Memory B cell (primary cell): ENCODE measurements at regions not wholly inside any gene's neighbourhood (a gene's known extent, or its start where the extent isn't known, plus 50 kb on each side); places are given as distances from the start of the nearest gene placed in this dataset.
"Not testable (repeated sequence)": the region's sequence is repeated elsewhere in the genome, so short reads cannot be mapped to it uniquely, and the experiment has no call there.

ENCODE experiments used
- ATAC-seq: fragments of 150-1000 bp; cut with Tn5 transposase; 2 replicates; pipeline ENCODE4 v1.10.0; 2021; ENCODE audit warnings: low read depth, mild to moderate bottlenecking, moderate library complexity
- DNase-seq, 2 donors: peaks; one replicate each; pipeline ENCODE4 v3.0.0; 2022; ENCODE audit warnings: low spot score in 2 of 2
- H3K27ac Mint-ChIP-seq: one replicate; pipeline ENCODE4 v1.8.0; 2022; ENCODE audit warnings: mild to moderate bottlenecking, moderate library complexity, mixed read lengths
- H3K27me3 Mint-ChIP-seq: one replicate; pipeline ENCODE4 v1.8.0; 2022; ENCODE audit warnings: mixed read lengths
- H3K36me3 Mint-ChIP-seq: one replicate; pipeline ENCODE4 v1.8.0; 2022; ENCODE audit warnings: mild to moderate bottlenecking, mixed read lengths
- H3K4me1 Mint-ChIP-seq: one replicate; pipeline ENCODE4 v1.8.0; 2022; ENCODE audit warnings: mixed read lengths
- H3K4me3 Mint-ChIP-seq: one replicate; pipeline ENCODE4 v1.8.0; 2022; ENCODE audit warnings: mild to moderate bottlenecking, moderate library complexity, mixed read lengths
- H3K9me3 Mint-ChIP-seq: one replicate; pipeline ENCODE4 v1.8.0; 2022; ENCODE audit warnings: mixed read lengths

DNA sequence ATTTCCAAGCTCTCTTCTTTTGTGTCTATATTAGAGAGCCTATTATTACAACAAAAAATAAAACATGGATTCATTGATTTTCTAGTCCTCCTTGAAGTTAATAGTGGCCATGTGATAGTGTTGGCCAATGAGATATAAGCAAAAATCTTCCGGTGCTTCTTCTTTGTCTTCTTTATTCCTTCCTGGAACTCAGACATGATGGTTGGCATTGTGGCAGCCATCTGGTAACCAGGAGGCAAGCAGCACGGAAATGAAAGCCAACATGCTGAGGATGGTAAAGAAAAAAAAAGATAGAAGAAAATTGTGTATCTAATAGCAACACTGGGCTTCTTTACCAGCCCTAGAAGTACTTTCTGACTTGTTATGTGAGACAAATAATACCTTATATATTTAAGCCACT, 50.8 kb upstream of the SEL1L start:
- H3K27me3 Mint-ChIP-seq, result peaks cover 5% of the 10 kb centered on the region
- ATAC-seq, result no peak
- peaks cover 3% of the 10 kb centered on the region for H3K36me3 Mint-ChIP-seq
- H3K27ac Mint-ChIP-seq, result no peak overlapping the region
- H3K4me1 Mint-ChIP-seq, result no peaks in the 10 kb centered on the region
- peaks cover 7% of the 10 kb centered on the region for H3K9me3 Mint-ChIP-seq
- no peak overlapping the region for H3K4me3 Mint-ChIP-seq
- no peak for DNase-seq

DNA sequence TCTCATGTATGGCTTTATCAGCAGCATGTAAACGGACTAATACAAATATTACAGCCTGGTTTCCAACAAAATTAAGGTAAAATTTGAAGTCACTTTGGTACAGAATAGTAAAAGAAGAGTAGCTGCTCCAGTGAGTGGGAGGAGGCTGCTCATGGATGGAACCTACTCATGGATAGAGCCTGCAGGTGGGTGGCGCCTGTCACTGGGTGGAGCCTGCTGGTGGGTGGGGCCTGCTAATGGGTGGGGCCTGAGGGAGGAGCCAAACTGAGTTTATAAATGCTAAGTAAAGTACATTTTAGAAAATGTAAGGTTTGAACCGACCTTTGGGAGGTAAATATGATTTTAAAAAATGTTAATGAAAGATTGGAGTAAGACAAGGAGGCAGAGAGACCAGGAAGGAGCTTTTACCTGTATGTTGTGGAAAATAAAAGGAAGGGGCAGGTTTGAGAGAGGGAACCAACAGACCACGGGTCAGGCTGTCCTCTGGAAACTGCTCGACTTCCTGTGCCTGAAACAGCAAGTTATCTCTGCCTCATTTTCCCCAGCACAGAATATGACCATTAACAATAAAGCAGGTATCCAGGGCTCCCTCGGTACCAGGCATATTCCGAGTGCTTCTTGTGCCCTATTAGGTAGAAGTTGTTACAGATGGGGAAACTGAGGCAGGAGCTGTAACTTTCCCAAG, 55.9 kb upstream of the SEL1L start:
- H3K27me3 Mint-ChIP-seq, result peaks cover 5% of the 10 kb centered on the region
- ATAC-seq, result no peak
- no peak overlapping the region for H3K4me3 Mint-ChIP-seq

DNA sequence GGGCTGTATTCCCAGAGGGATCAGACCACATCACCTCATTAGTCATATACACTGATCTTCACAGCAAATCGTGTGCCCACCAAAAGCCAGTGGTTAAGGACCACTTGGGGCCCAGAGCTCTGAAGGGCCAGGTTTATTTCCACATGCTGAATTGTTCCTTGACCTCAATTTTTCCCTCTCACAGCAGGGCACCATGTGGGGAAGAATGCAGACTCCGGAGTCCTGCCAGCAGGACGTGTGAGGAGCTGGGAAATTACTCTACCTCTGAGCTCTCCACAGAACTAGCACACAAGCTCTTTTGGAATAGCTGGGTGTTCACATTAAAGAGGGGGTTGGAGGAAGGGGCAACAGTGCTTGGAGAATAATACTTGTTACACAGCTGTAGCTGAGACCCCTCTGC, 57.6 kb upstream of the SEL1L start:
- ATAC-seq (no peak), DNase-seq (no peak)
- H3K36me3 Mint-ChIP-seq, result no peaks in the 10 kb centered on the region
- H3K27ac Mint-ChIP-seq, result no peak overlapping the region
- peaks cover 5% of the 10 kb centered on the region for H3K27me3 Mint-ChIP-seq
- no peaks in the 10 kb centered on the region for H3K4me1 Mint-ChIP-seq
- no peaks in the 10 kb centered on the region for H3K9me3 Mint-ChIP-seq
- no peak overlapping the region for H3K4me3 Mint-ChIP-seq

More for the DNA sequence above, 55.9 kb upstream of the SEL1L start:
- no peak for DNase-seq
- no peaks in the 10 kb centered on the region for H3K9me3 Mint-ChIP-seq
- no peaks in the 10 kb centered on the region for H3K4me1 Mint-ChIP-seq
- no peaks in the 10 kb centered on the region for H3K36me3 Mint-ChIP-seq
- H3K27ac Mint-ChIP-seq, result no peak overlapping the region

DNA sequence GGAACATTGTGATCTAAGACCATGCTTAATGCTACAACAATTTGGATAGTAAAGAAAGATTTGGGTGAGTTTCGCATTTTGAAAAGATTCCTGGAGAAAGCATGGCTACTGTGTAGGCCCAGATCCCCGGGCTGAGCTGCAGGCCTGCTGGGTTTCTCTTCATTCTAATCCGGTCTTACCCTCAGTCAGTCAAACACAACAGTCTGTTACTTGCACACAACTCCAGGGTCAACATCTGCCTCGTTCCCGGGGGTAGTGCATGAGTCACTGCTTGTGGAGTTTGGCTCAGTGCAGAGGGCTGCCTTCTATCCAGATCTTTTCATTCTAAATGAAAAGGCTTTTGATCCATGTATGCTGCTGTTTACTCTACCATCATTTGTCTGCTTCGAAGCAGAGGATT, 60.4 kb upstream of the SEL1L start:
- DNase-seq (no peak), ATAC-seq (no peak)
- Mint-ChIP-seq H3K36me3 (no peaks in the 10 kb centered on the region), H3K4me3 (no peak overlapping the region), H3K9me3 (no peaks in the 10 kb centered on the region), H3K27me3 (peaks cover 5% of the 10 kb centered on the region), H3K4me1 (no peaks in the 10 kb centered on the region), H3K27ac (no peak overlapping the region)

DNA sequence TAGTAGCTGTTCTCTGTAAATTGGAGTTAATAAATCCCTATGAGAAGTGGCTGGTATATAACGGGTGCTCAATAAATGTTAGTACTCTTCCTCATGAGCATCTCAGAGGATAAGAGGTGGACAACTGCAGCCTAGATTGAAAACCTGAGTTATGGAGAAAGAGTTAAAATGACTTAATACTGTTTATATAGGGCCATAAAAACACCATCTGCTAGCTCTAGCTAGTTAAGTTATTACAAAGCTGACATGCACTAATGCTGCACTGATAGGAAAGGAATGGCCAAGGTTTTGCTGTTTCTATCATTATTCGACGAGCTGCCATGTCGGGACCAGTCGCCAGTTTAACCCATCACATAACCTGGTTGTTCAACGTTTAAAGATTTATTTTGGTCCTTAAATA, 72.0 kb upstream of the SEL1L start:
- H3K4me3 Mint-ChIP-seq, result no peak overlapping the region
- ATAC-seq (no peak), DNase-seq (no peak)
- H3K4me1 Mint-ChIP-seq, result no peaks in the 10 kb centered on the region
- H3K36me3 Mint-ChIP-seq, result no peaks in the 10 kb centered on the region
- H3K27me3 Mint-ChIP-seq, result peaks cover 6% of the 10 kb centered on the region
- H3K9me3 Mint-ChIP-seq, result no peaks in the 10 kb centered on the region
- H3K27ac Mint-ChIP-seq, result no peak overlapping the region

DNA sequence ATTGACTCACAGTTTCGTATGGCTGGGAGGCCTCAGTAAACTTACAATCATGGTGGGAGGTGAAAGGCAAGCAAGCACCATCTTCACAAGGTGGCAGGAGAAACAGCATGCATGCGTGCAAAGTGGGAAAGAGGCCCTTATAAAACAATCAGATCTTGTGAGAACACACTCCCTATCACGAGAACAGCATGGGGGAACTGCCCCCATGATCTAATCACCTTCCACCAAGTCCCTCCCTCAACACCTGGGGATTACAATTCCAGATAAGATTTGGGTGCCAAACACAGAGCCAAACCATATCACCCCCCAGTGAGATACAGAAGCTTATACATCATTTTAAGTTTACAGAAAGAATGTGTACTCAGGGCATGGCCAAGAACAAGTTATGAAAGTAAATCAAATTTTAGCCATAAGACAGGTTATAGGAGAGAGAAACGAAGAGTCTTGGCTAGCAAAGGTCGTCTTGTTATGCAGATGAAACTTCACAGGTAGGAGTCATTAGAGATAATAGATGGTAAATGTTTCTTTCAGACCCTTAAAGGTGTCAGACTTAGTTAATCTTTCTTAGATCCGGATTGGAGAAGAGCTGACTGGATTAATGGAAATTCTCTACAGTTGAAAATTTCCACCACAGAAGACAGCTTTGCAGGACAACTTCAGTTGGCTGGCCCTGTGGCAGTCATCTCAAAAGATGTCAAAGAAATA, 79.8 kb upstream of the SEL1L start:
- Mint-ChIP-seq H3K9me3 (peaks cover 4% of the 10 kb centered on the region), H3K27ac (no peak overlapping the region), H3K4me1 (no peaks in the 10 kb centered on the region), H3K4me3 (no peak overlapping the region), H3K27me3 (peaks cover 10% of the 10 kb centered on the region), H3K36me3 (no peaks in the 10 kb centered on the region)
- no peak for ATAC-seq
- no peak for DNase-seq

DNA sequence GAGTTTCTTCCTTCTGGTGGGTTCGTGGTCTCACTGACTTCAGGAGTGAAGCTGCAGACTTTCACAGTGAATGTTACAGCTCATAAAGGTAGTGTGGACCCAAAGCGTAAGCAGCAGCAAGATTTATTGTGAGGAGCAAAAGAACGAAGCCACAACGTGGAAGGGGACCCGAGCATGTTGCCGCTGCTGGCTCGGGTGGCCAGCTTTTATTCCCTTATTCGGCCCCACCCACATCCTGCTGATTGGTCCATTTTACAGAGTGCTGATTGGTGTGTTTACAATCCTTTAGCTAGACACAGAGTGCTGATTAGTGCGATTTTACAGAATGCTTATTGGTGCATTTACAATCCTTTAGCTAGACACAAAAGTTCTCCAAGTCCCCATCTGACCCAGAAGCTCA, 80.6 kb upstream of the SEL1L start:
- H3K9me3 Mint-ChIP-seq, H3K4me3 Mint-ChIP-seq, H3K27ac Mint-ChIP-seq, H3K27me3 Mint-ChIP-seq, H3K4me1 Mint-ChIP-seq, DNase-seq, ATAC-seq, H3K36me3 Mint-ChIP-seq: not testable (repeated sequence)

DNA sequence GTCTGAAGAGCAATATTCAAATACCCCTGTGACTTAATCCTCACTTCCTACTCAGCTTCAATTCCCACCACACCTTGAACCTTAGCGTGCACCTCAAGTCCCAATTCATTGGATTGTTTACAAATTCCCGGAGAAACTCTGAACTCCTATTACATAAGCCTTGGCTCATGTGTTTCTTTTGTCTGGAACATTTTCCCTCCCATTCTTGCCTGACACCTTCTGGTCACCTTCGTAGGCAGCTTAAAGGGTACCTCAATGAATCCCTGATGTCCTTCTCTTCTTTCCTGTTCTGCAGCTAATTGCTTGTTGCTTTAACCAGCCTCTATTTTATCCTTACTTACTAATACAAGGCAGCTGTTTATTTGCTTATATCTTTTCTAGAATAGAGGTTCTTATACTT, 85.0 kb upstream of the SEL1L start:
- no peak overlapping the region for H3K27ac Mint-ChIP-seq
- H3K27me3 Mint-ChIP-seq, result peaks cover 6% of the 10 kb centered on the region
- H3K4me3 Mint-ChIP-seq, result no peak overlapping the region
- DNase-seq (no peak), ATAC-seq (no peak)
- peaks cover 4% of the 10 kb centered on the region for H3K9me3 Mint-ChIP-seq
- no peaks in the 10 kb centered on the region for H3K36me3 Mint-ChIP-seq
- no peaks in the 10 kb centered on the region for H3K4me1 Mint-ChIP-seq

DNA sequence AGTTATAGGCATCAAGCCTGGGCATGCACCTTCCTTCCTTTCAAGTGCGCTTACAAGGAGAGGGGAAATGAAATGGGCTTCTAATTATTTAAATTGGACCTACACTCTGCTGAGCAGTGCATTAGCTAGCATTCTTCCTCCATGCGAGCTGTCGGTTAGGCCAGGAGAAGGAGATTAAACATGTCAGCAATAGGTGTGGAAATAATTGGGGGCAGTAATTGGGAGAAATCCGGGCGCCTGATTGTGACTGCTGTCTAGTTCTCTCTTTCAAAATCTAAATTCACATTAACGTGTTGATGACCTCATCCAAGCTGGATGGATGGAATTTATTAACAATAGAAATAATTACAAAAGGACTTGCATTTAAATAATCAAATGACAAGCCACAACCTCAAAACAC, 86.2 kb upstream of the SEL1L start:
- Mint-ChIP-seq H3K27me3 (peaks cover 6% of the 10 kb centered on the region), H3K4me1 (no peaks in the 10 kb centered on the region), H3K36me3 (no peaks in the 10 kb centered on the region), H3K9me3 (peaks cover 4% of the 10 kb centered on the region), H3K4me3 (no peak overlapping the region), H3K27ac (no peak overlapping the region)
- ATAC-seq (no peak), DNase-seq (no peak)

DNA sequence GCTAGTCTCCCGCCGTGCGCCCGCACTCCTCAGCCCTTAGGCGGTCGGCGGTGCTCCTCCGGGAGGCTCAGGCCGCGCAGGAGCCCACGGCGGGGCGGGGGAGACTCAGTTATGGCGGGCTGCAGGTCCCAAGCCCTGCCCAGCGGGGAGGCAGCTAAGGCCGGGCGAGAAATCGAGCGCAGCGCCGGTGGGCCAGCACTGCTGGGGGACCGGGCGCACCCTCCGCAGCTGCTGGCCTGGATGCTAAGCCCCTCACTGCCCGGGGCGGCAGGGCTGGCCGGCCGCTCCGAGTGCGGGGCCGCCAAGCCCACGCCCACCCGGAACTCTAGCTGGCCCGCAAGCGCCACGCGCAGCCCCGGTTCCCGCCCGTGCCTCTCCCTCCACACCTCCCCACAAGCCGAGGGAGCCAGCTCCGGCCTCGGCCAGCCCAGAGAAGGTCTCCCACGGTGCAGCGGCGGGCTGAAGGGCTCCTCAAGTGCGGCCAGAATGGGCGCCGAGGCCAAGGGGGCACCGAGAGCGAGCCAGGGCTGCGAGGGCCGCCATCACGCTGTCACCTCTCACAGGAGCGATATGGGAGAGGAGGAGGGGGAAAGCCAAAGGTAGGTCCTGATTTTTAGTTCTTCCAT, 90.2 kb upstream of the SEL1L start:
- H3K4me3 Mint-ChIP-seq, result not testable (repeated sequence)

DNA sequence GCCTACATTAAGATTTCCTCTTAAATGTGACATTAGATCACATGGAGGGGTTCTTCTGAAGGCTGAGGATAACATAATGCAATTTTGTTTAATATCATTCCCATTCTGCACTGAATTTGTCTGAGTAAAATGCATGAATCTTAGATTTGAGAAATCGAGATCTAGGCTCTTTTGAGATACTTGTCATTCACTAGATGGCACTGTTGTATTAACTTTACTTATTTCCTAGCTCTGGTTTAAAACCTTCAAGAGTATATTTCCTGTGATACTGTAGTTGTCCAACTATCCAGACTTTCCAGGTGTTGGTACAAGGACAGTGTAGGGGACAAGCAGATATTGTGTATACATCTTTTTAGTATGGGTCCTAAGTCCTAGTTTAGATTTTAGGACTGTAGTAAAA, 91.7 kb upstream of the SEL1L start:
- no peak overlapping the region for H3K27ac Mint-ChIP-seq

More for the DNA sequence above, 90.2 kb upstream of the SEL1L start:
- H3K27me3 Mint-ChIP-seq, H3K27ac Mint-ChIP-seq, ATAC-seq, H3K36me3 Mint-ChIP-seq, H3K9me3 Mint-ChIP-seq, DNase-seq, H3K4me1 Mint-ChIP-seq: not testable (repeated sequence)

DNA sequence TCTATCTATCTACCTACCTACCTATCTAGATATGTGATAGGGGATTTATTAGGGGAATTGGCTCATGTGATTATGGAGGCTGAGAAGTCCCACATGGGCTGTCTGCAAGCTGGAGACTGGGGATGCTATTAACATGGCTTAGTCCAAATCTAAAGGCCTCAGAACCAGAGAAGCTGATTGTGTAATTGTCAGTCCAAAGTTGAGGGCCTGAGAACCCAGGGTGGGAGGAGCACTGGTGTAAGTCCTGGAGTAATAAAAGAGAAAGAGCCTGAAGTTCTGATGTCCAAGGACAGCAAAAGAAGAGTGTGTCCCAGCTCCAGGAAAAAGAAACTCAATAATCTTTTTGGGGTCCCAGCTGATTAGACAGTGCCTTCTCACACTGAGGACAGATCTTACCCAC, 98.5 kb upstream of the SEL1L start:
- H3K27me3 Mint-ChIP-seq, result peaks cover 2% of the 10 kb centered on the region
- DNase-seq, result no peak
- no peak overlapping the region for H3K27ac Mint-ChIP-seq
- H3K9me3 Mint-ChIP-seq, result no peaks in the 10 kb centered on the region
- no peak overlapping the region for H3K4me3 Mint-ChIP-seq
- H3K4me1 Mint-ChIP-seq, result no peaks in the 10 kb centered on the region
- H3K36me3 Mint-ChIP-seq, result no peaks in the 10 kb centered on the region
- ATAC-seq, result no peak

More for the DNA sequence above, 91.7 kb upstream of the SEL1L start:
- H3K36me3 Mint-ChIP-seq, result no peaks in the 10 kb centered on the region
- H3K9me3 Mint-ChIP-seq, result peaks cover 2% of the 10 kb centered on the region
- DNase-seq (no peak), ATAC-seq (no peak)
- no peaks in the 10 kb centered on the region for H3K4me1 Mint-ChIP-seq
- no peak overlapping the region for H3K4me3 Mint-ChIP-seq
- peaks cover 4% of the 10 kb centered on the region for H3K27me3 Mint-ChIP-seq

DNA sequence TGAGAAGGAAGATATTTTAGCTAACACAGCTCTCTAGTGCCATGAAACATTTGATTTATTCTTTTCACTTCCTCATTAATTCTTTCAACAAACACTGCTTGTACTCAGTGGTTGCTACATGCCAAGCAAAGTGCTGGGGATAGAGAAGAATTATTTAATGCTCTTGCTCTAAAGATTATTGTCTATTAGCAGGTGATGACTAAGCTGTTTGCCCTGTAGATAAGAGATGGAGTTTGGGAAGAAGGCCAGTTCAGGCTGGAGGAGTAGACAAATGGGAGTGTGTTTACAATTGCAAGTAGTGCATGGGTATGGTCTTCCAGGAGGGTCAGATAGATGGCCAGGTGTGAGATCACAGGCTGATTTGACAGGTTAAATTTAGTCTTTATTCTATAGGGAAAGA, 99.8 kb upstream of the SEL1L start:
- DNase-seq (no peak), ATAC-seq (no peak)
- H3K9me3 Mint-ChIP-seq, result no peaks in the 10 kb centered on the region
- H3K4me1 Mint-ChIP-seq, result no peaks in the 10 kb centered on the region
- H3K27me3 Mint-ChIP-seq, result peaks cover 2% of the 10 kb centered on the region
- H3K27ac Mint-ChIP-seq, result no peak overlapping the region
- no peaks in the 10 kb centered on the region for H3K36me3 Mint-ChIP-seq
- no peak overlapping the region for H3K4me3 Mint-ChIP-seq

DNA sequence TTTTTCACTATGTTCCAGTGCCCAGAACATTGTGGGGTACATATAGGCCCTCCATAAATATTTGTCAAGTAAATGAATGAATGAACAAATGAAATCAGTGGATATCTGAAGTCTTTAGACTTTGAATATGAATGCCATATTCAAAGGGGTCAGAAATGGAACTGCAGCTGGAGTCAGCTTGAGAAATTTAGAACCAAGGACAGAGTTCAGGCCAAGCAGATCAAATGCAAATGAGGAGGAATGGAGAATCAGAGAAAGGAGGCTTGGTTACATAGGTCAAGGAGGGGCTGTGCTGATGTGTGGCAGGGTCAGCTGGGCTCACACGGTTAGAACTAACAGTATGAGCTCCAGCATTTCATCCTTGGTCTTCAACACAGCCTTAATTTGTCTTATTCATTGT, 104.0 kb upstream of the SEL1L start:
- ATAC-seq (no peak), DNase-seq (no peak)
- Mint-ChIP-seq H3K9me3 (no peaks in the 10 kb centered on the region), H3K4me1 (no peaks in the 10 kb centered on the region), H3K27me3 (no peaks in the 10 kb centered on the region), H3K36me3 (no peaks in the 10 kb centered on the region), H3K27ac (no peak overlapping the region), H3K4me3 (no peak overlapping the region)
